Osteocyte (in vitro differentiated cells): ENCODE measurements at regions not wholly inside any gene's neighbourhood (a gene's known extent, or its start where the extent isn't known, plus 50 kb on each side); places are given as distances from the start of the nearest gene placed in this dataset.

Source experiments
- DNase-seq: peaks from one replicate; pipeline ENCODE4 v3.0.0; 2021; ENCODE audit warnings: mixed read lengths; ENCODE audit not compliant: unreplicated experiment; ENCODE audit errors: extremely low spot score
- H3K27ac Mint-ChIP-seq: one replicate; pipeline ENCODE4 v1.8.0; 2021; ENCODE audit warnings: mild to moderate bottlenecking, mixed read lengths; ENCODE audit not compliant: unreplicated experiment
- H3K27me3 Mint-ChIP-seq: one replicate; pipeline ENCODE4 v1.8.0; 2021; ENCODE audit warnings: mixed read lengths; ENCODE audit not compliant: unreplicated experiment
- H3K36me3 Mint-ChIP-seq: one replicate; pipeline ENCODE4 v1.8.0; 2021; ENCODE audit warnings: mixed read lengths; ENCODE audit not compliant: unreplicated experiment
- H3K4me1 Mint-ChIP-seq: one replicate; pipeline ENCODE4 v1.8.0; 2021; ENCODE audit warnings: mixed read lengths; ENCODE audit not compliant: unreplicated experiment
- H3K4me3 Mint-ChIP-seq: one replicate; pipeline ENCODE4 v1.8.0; 2021; ENCODE audit warnings: mild to moderate bottlenecking, moderate library complexity, mixed read lengths; ENCODE audit not compliant: unreplicated experiment
- H3K9me3 Mint-ChIP-seq: one replicate; pipeline ENCODE4 v1.8.0; 2021; ENCODE audit warnings: mixed read lengths; ENCODE audit not compliant: unreplicated experiment
- CTCF ChIP-seq: fragments of 200-600 bp; sonication (generic); IDR thresholded peaks from 2 replicates; pipeline ENCODE4 v1.5.0; 2021; ENCODE audit warnings: antibody characterized with exemption, mild to moderate bottlenecking, moderate library complexity

- Mint-ChIP-seq H3K36me3 (no peaks in the 10 kb centered on the region), H3K9me3 (no peaks in the 10 kb centered on the region), H3K4me3 (no peak overlapping the region), H3K27ac (no peak overlapping the region), H3K4me1 (no peaks in the 10 kb centered on the region), H3K27me3 (no peaks in the 10 kb centered on the region)
- no peak for DNase-seq
- TF ChIP-seq CTCF, result no peak
Measured at GRCh38 chr10:56298941-56299340, 62.1 kb downstream of the ZWINT start.

- no peak for DNase-seq
- no peak overlapping the region for H3K27ac Mint-ChIP-seq
- no peaks in the 10 kb centered on the region for H3K27me3 Mint-ChIP-seq
- H3K4me3 Mint-ChIP-seq, result no peak overlapping the region
- no peaks in the 10 kb centered on the region for H3K36me3 Mint-ChIP-seq
- no peaks in the 10 kb centered on the region for H3K9me3 Mint-ChIP-seq
- TF ChIP-seq CTCF, result no peak
- no peaks in the 10 kb centered on the region for H3K4me1 Mint-ChIP-seq
Measured at GRCh38 chr10:56296618-56297017, 64.4 kb downstream of the ZWINT start.

GRCh38 chr10:56288403-56288802 lies 72.7 kb downstream of the ZWINT start:
- no peak overlapping the region for H3K27ac Mint-ChIP-seq
- DNase-seq, result no peak
- no peak for TF ChIP-seq CTCF
- no peaks in the 10 kb centered on the region for H3K36me3 Mint-ChIP-seq
- no peaks in the 10 kb centered on the region for H3K4me1 Mint-ChIP-seq
- no peak overlapping the region for H3K4me3 Mint-ChIP-seq
- no peaks in the 10 kb centered on the region for H3K27me3 Mint-ChIP-seq
- H3K9me3 Mint-ChIP-seq, result peaks cover 7% of the 10 kb centered on the region

- Mint-ChIP-seq H3K27ac (no peak overlapping the region), H3K36me3 (no peaks in the 10 kb centered on the region), H3K27me3 (no peaks in the 10 kb centered on the region), H3K4me1 (no peaks in the 10 kb centered on the region), H3K9me3 (peaks cover 6% of the 10 kb centered on the region), H3K4me3 (no peak overlapping the region)
- TF ChIP-seq CTCF, result no peak
- no peak for DNase-seq
Measured at GRCh38 chr10:56286096-56286495, 75.0 kb downstream of the ZWINT start.

- no peaks in the 10 kb centered on the region for H3K27me3 Mint-ChIP-seq
- H3K27ac Mint-ChIP-seq, result no peak overlapping the region
- H3K4me3 Mint-ChIP-seq, result no peak overlapping the region
- no peaks in the 10 kb centered on the region for H3K36me3 Mint-ChIP-seq
- TF ChIP-seq CTCF, result no peak
- no peaks in the 10 kb centered on the region for H3K9me3 Mint-ChIP-seq
- no peak for DNase-seq
- H3K4me1 Mint-ChIP-seq, result no peaks in the 10 kb centered on the region
Measured at GRCh38 chr10:56279270-56279669, 81.8 kb downstream of the ZWINT start.
